Ovary (tissue), 7 donors: ENCODE measurements at regions not wholly inside any gene's neighbourhood (a gene's known extent, or its start where the extent isn't known, plus 50 kb on each side); places are given as distances from the start of the nearest gene placed in this dataset.

Experiments used
- DNase-seq, 5 donors: peaks; one replicate each; pipeline ENCODE4 v3.0.0-alpha.2; 2019 to 2020
- H3K27ac ChIP-seq, 2 donors: fragments of 200-600 bp; one replicate each; pipeline versions ENCODE4 v1.5.1 to v1.8.0; 2019 to 2022
- H3K27me3 ChIP-seq: fragments of 200-600 bp; one replicate; pipeline ENCODE4 v1.8.0; 2022
- H3K36me3 ChIP-seq: fragments of 200-600 bp; sonication (generic); one replicate; pipeline ENCODE4 v1.5.1; 2019
- H3K4me1 ChIP-seq: one replicate; pipeline ENCODE4 v1.8.1; 2013; ENCODE audit warnings: mild to moderate bottlenecking, moderate library complexity; ENCODE audit not compliant: insufficient read depth
- H3K4me3 ChIP-seq: fragments of 200-600 bp; sonication (generic); one replicate; pipeline ENCODE4 v1.5.1; 2017
- H3K9me3 ChIP-seq, 2 donors: fragments of 200-600 bp in 1 of 2; sonication (generic) in 1 of 2; one replicate each; pipeline versions ENCODE4 v1.5.1 to v1.8.1; 2013 to 2019; ENCODE audit warnings: mild to moderate bottlenecking in 1 of 2, moderate library complexity in 1 of 2
- EP300 ChIP-seq: sonication (generic); formaldehyde crosslinking; IDR thresholded peaks from one replicate; pipeline ENCODE4 v1.6.1; 2017; ENCODE audit warnings: antibody characterized with exemption
- POLR2A ChIP-seq: fragments of 450-650 bp; IDR thresholded peaks from one replicate; pipeline ENCODE4 v1.6.1; 2017; ENCODE audit warnings: antibody characterized with exemption, mild to moderate bottlenecking, moderate library complexity
- WGBS, 3 donors: extraction: QIAGEN DNeasy Blood & Tissue Kit in 1 of 3; methylation state at CpG; one replicate each; pipeline versions ENCODE4 v1.1.5 to v1.1.7; 2013 to 2017; 5-methylcytosine and 5-hydroxymethylcytosine counted together
- intact Hi-C, 4 donors: fragments of 100-400 bp; cut with DNase I; formaldehyde crosslinking; loops; one replicate each; pipeline versions ENCODE4 v1.11.0 to v1.15.1; 2022 to 2023
- TF ChIP-seq, protein P1 (sequence below), 3 donors: fragments of 450-650 bp in 2 of 3; fragments of 200-600 bp in 1 of 3; IDR thresholded peaks; one replicate each; pipeline versions ENCODE4 v1.5.1 to v1.8.0; 2016 to 2022; ENCODE audit warnings: antibody characterized with exemption in 3 of 3, mild to moderate bottlenecking in 1 of 3
- donor health status: DM: no; HTN: no; CAD: no; lungs with moderate emphysema.
- donor health status: DM: no; HTN: no; CAD: no.
- donor health status: Bipolar disorder and iron deficiency.
- donor health status: DM: no; HTN: no; CAD: no.
- donor health status: DM: yes; HTN: yes; CAD: no.

- Histone ChIP-seq H3K27ac (no peak overlapping the region), H3K36me3 (no peaks in the 10 kb centered on the region), H3K27me3 (no peaks in the 10 kb centered on the region), H3K4me1 (no peaks in the 10 kb centered on the region), H3K9me3 (no peaks in the 10 kb centered on the region), H3K4me3 (no peak overlapping the region)
- intact Hi-C loops, result no loop called here
- WGBS, 3 donors, result 52 to 59% (median 53%) methylated on average over 6 of the region's 6 CpGs
- no peak for TF ChIP-seq POLR2A
- TF ChIP-seq, protein P1, sequence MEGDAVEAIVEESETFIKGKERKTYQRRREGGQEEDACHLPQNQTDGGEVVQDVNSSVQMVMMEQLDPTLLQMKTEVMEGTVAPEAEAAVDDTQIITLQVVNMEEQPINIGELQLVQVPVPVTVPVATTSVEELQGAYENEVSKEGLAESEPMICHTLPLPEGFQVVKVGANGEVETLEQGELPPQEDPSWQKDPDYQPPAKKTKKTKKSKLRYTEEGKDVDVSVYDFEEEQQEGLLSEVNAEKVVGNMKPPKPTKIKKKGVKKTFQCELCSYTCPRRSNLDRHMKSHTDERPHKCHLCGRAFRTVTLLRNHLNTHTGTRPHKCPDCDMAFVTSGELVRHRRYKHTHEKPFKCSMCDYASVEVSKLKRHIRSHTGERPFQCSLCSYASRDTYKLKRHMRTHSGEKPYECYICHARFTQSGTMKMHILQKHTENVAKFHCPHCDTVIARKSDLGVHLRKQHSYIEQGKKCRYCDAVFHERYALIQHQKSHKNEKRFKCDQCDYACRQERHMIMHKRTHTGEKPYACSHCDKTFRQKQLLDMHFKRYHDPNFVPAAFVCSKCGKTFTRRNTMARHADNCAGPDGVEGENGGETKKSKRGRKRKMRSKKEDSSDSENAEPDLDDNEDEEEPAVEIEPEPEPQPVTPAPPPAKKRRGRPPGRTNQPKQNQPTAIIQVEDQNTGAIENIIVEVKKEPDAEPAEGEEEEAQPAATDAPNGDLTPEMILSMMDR (IDR thresholded peaks at IDR 0.05), result no peak
- DNase-seq, result no peak
Observed at GRCh38 chr1:38352869-38353268, 306.3 kb upstream of the POU3F1 start.

- Histone ChIP-seq H3K4me1 (no peaks in the 10 kb centered on the region), H3K4me3 (no peak overlapping the region), H3K27me3 (no peaks in the 10 kb centered on the region), H3K27ac (no peak overlapping the region), H3K9me3 (no peaks in the 10 kb centered on the region), H3K36me3 (no peaks in the 10 kb centered on the region)
- WGBS, 3 donors, result 62 to 68% (median 67%) methylated on average over 3 of the region's 3 CpGs
- TF ChIP-seq, protein P1 (IDR thresholded peaks at IDR 0.05), result no peak
- no peak for TF ChIP-seq POLR2A
- TF ChIP-seq EP300, result no peak
- no peak for DNase-seq
- intact Hi-C loops, result no loop called here
Observed at GRCh38 chr1:38347446-38348175, 301.0 kb upstream of the POU3F1 start.

DNA sequence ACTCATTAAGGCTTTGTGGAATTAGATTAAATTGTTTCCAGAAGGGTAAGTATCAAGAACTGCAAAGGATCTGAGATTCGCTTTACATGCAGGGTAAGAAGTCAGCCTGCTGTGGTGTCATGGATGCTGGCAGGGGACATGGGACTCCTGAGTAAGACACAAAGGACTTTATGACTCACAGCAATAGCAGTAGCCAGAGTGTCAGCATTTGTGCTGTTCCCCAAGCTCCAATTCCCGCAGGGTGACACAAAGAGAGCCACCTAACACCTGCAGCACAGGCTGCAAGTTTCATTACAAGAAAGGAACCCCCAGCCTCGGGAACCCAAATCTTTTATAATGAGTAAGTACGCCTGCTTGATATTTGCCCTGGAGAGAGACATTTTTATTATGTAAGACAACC lies 298.1 kb upstream of the POU3F1 start:
- no peak for TF ChIP-seq EP300
- TF ChIP-seq, protein P1 (IDR thresholded peaks at IDR 0.05), result no peak
- TF ChIP-seq POLR2A, result no peak
- Histone ChIP-seq H3K36me3 (no peaks in the 10 kb centered on the region), H3K27me3 (no peaks in the 10 kb centered on the region), H3K4me1 (no peaks in the 10 kb centered on the region), H3K27ac (no peak overlapping the region), H3K9me3 (no peaks in the 10 kb centered on the region), H3K4me3 (no peak overlapping the region)
- WGBS, 3 donors, result 54 to 65% (median 60%) methylated on average over 4 of the region's 4 CpGs
- intact Hi-C loops, result no loop called here
- DNase-seq, result no peak

- intact Hi-C loops, result no loop called here
- WGBS, 3 donors, result 78 to 89% (median 88%) methylated on average over 4 of the region's 4 CpGs
- TF ChIP-seq POLR2A (no peak), EP300 (no peak)
- TF ChIP-seq, protein P1 (IDR thresholded peaks at IDR 0.05), result no peak
- H3K4me1 ChIP-seq, result no peaks in the 10 kb centered on the region
- no peak for DNase-seq
- H3K36me3 ChIP-seq, result no peaks in the 10 kb centered on the region
- H3K4me3 ChIP-seq, result no peak overlapping the region
- H3K9me3 ChIP-seq, result no peaks in the 10 kb centered on the region
- H3K27ac ChIP-seq, result no peak overlapping the region
- no peaks in the 10 kb centered on the region for H3K27me3 ChIP-seq
Observed at GRCh38 chr1:38341694-38342093, 295.1 kb upstream of the POU3F1 start.
